ENCODE measurements at regions not wholly inside any gene's neighbourhood (a gene's known extent, or its start where the extent isn't known, plus 50 kb on each side); places are given as distances from the start of the nearest gene placed in this dataset.

DNA sequence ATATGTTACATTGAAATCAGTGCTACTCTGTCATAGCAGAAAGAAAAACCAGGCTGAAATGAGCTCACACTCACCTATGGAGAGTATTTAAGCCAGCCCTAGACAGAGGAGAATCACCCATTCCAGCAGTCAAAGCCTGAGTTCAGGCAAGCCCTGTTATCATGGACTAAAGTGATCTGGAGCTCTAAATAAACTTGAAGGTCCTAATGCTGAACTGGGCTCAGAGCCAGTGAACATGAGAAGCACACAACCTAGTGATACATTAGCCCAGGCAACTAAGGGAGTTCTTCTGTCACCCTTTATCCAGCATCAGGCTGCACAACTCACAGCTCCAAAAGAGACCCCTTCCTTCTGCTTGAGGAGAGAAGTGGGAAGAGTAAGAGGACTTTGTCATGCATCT lies 425.0 kb downstream of the COL12A1 start:
- DNase-seq (ENCODE audit: low read depth, low spot score) = no peak

DNA sequence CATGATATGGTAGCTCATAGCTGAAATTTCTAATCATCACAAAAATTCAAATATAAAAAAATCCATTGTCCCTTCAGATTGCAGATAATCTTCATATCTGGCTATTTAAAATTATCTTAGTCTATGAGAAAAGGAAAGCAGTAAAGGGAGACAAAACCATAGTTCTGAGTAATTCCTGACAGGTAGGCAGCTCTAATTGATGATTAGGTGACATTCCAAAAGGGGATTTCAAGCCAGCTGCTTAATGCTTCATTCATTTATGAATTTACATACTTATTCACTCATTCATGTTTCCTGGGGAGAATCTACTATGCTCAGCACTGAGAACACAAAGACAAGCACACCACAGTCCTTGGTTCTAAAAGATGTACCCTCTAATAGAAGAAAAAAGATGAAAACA lies 437.1 kb downstream of the COL12A1 start:
- no peak for DNase-seq (ENCODE audit: low read depth, low spot score)

DNA sequence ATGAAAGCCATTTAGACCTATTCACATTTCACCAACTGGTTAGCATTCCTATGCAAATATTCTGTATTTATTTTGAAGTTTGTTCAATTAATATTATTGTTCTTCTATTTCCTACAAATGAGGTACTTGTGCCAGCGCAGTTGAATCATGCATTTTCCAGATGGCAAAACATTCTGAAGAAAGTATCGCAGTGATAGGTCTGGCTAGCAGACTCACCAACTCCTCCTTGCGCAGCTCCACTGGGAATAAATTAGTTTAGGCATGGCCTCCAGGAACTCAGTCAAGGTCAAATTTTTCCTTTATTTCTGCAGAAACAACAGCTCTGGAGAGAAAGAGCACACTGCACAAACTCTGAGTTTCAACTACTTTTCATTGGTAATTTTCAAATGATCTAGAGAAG lies 437.7 kb downstream of the COL12A1 start:
- DNase-seq (ENCODE audit: low read depth, low spot score) = no peak

DNA sequence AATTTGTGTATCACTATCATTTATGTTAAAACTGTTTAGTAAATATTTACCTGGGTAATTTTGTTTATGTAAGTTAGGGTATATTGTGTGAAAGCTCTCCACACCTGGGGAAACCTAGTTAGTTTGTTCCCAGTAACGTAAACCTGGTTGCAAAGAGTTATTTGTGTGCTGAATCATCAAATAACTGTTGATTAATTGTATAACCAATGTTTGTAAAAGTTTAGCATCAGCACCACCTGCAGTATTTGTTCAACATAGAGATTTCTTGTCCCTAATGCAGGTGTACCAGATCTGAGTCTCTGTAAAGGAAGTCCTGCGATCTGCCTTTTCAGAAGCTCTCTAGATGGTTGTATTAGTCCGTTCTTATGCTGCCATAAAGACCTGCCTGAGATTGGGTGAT lies 440.4 kb downstream of the COL12A1 start:
- no peak for DNase-seq (ENCODE audit: low read depth, low spot score)

DNA sequence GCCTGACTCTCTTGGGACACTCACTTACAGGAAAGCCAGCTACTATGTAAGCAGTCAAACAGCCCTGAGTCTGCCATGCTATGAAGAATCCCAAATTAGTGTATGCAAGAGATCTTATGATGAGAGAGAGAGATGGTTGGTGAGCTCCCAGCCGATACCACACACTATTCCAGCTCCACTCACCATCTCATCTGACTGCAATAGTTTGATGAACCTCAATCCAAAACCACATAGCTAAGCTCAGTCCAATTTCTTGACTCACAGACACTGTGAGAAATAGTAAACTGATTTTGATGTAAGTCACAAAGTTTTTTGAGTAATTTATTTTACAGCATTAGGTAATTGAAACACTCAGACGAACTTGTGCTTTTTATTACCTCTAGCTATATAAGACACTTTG lies 441.4 kb downstream of the COL12A1 start:
- DNase-seq (ENCODE audit: low read depth, low spot score) = no peak

DNA sequence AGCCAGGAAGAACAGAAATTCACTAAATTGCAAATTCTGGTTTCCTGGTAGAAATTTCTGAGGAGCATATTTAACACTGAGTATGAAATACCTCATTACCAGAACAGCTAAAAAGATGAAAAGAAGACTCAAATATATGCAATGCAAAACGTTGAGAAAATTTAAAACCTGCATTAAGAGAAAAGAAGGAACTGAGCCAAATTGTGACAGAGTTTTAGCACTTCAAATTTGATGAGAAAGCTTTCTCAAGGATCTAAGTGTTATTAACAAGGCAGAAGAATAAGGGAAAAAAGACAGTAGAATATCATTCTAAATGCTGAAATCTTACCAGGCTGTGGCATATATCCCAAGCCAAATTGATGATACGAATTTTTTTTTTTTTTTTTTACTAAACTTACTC lies 443.0 kb downstream of the COL12A1 start:
- DNase-seq (ENCODE audit: low read depth, low spot score) = no peak

DNA sequence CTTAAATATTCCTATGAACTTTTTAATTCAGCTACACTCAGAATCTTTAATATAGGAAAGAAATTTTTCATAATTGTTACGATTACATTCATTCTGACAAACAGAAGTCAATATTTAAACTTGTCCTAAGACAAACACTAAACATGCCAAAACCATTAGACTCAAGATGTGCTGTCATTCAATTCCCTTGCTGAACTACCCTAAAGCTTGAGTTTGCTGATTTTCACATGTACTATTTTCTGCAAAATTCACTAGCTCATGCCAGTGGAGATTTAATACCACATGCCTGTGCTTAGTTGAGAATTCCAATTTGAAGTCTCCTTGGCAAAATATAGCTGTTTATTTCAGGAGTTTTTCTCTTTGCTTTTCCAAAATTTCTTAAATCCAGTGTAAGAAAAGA lies 448.0 kb downstream of the COL12A1 start:
- DNase-seq (ENCODE audit: low read depth, low spot score) = no peak

DNA sequence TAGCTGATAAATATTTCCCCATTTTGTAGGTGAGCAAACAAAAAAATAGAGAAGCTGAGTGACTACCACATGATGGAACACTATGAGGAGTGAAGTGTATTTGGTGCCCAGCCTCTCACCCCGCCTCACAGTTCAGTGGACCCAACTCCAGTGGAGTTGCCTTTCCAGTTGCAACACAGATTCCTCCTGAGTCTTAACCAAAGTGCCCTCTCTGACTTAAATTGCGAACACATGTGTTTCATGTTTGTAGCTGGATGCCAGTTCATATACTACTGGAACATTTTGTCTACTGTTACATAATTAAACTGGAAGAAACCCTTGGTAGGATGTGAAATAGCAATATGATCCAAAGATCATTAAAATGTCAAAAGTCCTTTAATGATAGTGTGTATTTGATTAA lies 448.9 kb downstream of the COL12A1 start:
- DNase-seq (ENCODE audit: low read depth, low spot score) = no peak

DNA sequence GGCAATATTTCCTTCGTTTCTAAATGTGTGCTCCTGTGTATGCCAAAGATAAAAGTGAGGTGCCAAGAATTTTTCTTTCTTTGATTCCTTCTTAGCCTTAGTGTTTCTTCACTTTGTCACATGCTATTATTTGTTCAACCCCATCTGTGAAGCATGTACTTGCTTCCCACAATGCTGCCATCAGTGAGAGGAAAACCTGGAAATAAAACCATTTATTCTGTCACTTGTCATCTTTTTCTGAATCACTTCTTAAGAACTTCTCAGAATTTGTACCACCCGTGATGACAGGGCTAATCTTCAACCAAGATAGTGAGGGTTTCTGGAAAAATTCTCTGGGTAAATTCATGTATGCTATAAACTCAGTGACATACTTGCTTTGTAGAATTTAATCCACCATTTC lies 450.1 kb downstream of the COL12A1 start:
- no peak for DNase-seq (ENCODE audit: low read depth, low spot score)

DNA sequence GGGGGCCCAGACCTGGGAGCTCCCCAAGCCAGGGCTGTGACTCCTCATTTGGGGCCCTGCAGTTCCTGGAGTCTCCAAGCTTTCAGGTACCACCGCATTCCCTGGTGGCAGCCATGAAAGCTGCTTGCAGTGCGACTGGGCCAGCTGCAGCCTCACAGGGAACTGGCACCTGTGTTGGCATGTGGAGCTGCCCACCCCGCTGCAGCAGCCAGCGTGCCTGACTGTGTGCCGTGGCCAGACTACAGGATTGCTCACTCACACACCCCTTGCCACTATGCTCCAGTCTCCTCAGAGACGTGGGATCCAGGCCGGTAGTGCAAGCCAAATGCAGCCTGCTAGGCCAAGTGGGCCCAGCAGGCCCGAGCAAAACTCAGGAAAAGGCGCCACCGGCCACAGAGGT lies 450.7 kb downstream of the COL12A1 start:
- no peak for DNase-seq (ENCODE audit: low read depth, low spot score)

DNA sequence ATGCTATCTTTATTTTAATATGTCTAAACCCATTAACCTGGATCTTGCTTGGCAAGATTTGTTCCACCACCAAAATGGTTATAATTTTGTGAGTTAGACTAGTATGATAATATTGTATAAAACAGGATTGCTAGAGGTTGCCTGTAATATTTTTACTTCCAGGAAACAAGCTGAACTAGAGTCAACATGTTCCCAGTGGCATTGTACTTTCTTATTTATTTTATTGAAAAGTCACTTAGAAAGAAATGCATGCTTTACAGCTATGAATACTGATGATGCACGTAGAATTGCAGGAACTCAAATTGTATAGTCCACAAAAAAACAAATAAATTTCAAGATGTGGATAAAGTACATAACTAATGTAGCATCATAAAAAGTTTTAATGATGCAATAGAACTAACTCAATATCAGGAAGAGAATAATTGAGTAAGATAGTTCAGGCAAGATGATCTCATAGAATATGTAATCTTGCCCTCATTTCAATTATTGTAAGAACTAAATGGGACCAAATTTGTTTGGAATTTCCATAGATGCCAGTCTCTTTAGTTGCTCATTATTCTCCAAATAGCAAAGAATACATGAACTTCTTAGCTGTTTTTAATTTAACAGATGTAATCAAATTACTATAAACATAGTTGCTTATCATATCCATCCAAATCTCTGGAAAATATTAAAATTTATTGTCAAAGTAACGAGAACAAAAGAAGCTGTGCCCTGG lies 451.8 kb downstream of the COL12A1 start:
- no peak for DNase-seq (ENCODE audit: low read depth, low spot score)

DNA sequence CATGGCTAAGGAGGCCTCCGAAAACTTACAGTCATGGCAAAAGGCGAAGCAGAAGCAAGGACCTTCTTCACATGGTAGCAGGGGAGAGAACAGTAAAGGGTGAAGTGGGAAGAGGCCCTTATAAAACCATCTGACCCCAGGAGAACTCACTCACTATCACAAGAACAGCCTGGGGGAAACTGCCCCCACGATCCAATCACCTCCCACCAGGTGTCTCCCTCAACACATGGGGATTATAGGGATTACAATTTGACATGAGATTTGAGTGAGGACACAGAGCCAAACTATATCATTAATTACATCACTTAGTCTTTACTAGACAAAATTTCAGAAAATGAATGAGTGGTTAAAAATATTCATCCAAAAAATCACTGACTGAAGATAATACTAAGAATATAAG lies 453.6 kb downstream of the COL12A1 start:
- DNase-seq (ENCODE audit: low read depth, low spot score) = no peak

DNA sequence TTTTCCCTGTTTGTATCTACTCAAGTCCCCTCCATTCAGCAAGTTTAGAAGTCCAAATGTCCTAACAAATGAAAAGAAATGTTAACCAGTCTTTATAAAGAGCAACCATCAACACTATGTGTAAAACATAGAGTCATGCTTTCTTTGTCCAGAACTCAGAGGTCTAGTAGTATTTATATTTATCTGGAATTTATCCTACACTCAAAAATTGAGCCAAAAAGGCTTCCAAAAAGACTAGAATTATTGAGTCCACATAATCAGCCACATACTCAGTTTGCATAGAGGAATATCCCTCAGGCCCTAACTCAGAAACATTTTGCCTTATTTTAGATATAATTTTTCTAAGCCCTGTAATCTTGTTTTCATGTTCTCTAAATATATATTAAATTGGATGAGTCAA lies 455.0 kb downstream of the COL12A1 start:
- DNase-seq (ENCODE audit: low read depth, low spot score) = no peak

DNA sequence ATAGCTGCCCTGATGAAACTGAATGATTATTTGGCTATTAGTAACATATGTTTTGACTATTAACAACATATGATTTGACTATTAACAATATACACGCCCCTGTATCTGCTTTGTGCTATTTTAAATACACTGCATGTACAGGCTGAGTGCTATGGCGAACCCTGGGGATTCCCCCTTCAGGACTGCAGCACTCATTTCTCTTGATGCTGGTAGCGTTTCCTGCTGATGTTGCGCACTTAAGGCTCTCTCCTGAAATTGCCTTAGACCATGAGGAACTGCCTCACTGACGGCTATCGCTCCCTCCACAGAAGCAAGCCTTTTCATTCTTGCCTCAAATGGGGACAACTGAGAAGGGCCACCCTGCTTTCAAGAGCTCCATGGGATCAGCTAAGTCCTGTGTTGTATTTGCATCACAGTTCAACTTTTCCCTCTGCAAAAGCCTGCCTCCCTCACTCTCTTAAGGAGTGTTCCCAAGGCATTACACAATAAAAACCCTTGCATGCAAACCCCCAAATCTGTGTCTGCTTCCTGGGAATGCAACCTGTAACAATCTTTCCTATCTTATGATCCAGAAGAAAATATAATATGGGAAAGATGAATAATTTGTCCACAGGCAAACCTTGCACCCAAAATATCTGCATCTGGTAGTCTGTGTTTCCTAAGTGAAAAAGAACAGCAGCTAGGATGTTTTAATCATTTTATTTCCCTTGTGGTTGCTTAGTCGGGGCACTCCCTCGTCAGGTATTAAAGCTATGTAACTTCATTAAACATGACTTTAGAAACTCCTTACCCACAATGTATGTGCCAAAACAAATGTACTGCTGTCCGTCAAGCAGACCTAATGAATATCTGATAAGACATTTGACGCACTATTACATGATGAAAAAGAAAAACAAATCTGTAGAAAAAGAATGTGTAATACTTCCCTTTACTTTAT lies 456.4 kb downstream of the COL12A1 start:
- DNase-seq (ENCODE audit: low read depth, low spot score) = no peak

DNA sequence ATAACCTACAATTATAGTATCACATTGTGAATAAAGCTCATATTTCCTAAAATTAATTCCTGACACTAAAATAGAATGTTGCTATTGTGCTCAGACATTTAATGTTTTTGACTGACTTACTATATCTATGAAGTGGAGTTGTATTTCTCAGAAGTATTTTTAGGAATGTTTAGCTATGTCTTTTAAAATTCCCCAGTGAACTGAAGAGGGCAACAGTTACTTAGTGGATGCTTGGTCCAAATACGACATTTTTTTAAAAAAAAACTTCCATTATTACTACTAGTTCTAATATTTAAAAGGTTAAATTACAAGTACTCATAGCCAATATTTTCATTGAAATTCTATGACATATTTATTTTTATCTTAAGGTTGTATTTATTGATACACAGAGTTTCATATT lies 460.2 kb downstream of the COL12A1 start:
- no peak for DNase-seq (ENCODE audit: low read depth, low spot score)

DNA sequence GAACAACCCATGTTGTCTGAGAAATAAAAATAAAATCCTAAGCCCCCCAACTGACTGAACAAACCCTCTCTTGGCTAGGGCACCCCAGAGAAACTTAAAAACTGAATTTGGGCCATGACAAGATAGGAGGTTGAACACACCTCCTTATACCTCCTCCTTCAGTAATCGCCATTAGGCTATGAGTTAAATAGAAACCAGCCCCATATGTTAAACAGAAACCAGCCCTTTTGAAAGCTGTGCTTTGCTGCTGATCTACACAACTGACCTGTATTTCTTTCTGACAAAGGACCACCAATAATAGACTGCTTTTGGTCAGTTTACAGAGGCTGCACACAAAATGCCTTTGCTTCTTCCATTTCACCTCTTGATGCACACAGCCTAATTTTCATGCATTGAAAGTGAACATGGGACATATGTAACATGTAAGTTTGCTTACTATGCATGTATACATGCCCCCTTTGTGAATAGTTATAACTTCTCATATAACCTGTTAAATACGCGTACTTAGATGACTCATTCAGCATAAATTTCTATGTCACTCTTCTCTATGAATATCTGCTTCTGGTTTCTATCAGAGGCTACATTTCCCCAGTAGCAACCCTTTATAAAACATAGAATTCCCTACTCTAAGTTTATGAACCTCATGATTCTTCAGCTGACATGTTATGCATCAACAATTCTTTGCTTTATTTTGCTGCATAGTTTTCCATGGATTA lies 462.9 kb downstream of the COL12A1 start:
- DNase-seq (ENCODE audit: low read depth, low spot score) = no peak

DNA sequence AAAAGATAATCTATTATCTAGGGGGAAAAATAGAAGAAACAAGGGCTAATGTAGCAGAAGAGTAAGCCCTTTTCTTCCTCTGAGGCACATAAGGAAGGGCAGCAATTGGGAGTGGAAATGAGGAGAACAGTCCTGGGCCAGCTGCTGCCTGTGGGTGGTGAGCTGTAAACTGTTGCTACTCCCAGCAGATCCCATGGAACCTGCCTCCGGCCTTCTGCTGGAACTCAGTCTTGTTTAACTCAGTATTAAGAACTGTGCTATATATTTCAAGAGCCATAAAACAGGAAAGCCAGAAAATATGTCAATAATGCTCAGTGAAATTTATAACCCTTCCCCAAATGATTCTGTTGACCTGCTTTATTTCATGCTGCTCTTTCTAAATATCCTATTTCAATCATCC lies 464.2 kb downstream of the COL12A1 start:
- no peak for DNase-seq (ENCODE audit: low read depth, low spot score)

DNA sequence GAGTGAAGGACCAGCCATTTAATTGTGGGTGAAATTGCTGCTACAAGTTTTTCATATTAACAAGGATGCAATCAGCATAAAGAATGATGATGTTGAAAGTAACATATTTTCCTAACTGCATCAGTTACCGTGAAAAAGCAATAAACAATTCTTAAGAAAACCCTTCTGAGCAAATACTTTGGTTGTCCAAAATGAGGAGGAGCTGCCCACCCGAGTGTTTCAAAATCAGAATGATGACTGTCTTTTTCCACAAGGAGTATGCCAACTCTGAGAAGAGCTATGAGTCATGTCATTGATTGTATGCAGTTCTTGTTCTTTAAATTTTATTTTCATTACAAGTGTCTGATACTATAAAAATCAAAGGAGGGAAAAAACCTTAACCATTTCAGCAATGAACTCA lies 470.5 kb downstream of the COL12A1 start:
- no peak for DNase-seq (ENCODE audit: low read depth, low spot score)

DNA sequence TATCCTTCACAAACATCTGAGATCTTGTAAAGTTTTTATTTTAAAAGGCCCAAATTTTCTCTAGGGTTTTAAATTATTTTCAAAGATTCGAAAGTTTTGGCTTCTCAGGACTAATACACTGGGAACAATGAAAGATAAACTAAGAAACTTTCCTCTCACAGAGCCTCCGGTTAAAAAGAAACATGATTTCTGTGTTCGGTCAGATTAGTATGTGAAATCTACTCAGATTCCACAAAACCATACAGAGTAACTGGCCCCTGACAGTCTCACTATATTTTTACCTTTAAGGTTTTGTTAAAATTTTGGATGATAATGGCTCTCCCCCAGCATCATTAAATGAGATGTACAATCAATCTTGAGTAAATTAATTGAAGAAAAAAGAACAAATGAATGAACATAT lies 471.0 kb downstream of the COL12A1 start:
- no peak for DNase-seq (ENCODE audit: low read depth, low spot score)

DNA sequence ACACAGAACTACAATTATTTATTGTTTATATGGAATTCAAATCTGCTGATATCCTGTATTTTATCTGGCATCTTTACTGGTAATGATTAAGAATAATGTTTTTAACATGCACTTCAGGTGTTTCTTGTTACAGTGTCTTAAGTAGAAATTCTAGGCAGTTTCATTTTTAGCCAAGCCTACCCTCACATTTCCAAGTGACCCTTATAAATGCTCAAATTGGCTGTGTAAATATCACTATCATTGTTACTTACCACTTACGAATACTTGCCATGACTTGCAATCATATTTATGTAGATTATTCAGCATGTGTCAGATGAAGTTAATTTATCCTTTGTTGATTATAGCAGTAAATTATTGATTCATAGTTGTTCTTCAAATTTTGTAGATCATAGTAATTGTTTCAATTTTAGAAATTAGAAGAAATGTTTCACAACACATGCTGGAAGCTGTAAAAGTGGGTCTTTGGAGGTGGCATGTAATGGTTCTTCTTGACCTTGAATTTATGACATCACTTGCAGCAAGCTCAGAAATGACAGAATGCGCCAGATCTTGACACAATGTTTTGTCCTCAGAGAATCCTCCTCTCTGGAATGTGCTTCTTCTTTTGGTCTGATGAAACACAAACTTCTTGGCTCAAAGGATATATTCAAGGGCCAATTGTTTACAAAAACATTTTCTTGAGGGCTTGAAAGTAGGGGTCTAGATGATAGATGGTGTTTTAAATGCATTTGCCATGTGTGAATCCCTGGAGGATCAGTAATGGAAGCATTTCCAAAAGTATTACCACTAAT lies 471.8 kb downstream of the COL12A1 start:
- DNase-seq (ENCODE audit: low read depth, low spot score) = no peak

DNA sequence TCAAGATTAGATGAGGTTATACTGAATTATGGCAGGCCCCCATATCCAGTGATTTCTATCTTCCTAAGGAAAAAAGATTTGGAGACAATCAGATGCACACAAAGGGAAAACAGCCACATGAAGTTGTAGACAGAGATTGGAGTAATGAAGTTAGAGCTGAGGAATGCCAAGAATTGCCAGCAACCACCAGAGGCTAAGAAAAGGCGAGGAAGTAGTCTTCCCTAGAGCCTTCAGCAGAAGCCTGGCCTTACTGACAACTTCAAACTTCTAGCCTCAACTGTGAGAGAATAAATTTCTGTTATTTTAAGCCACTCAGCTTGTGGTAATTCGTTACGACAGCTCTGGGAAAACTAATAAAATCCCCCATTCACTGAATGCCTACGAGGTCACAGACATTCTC lies 473.9 kb downstream of the COL12A1 start:
- no peak for DNase-seq (ENCODE audit: low read depth, low spot score)

DNA sequence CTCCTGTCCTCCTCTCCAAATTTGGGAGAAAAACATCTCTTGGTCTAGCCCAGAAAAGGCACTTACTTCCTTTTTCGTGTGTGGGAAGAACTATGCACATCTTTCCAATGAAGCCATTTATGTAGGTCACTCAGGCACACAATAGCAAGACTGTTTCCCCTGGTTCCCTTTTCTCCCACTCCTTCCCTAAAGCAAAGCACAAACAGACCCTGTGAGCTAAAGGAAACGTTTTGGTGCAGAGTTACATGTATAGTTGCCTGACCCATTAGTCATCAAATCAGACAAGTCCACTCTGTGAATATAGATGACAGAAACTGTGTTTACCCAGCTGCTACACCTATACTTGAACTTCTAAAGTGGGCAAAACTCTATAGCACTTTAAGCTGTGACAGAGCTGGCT lies 474.6 kb downstream of the COL12A1 start:
- no peak for DNase-seq (ENCODE audit: low read depth, low spot score)

All from pulmonary artery endothelial cell (primary cell).